ENCODE measurements at regions not wholly inside any gene's neighbourhood (a gene's known extent, or its start where the extent isn't known, plus 50 kb on each side); places are given as distances from the start of the nearest gene placed in this dataset.

- H3K4me3 ChIP-seq (ENCODE audit: low read depth, low read length), result no peak overlapping the region
- TF ChIP-seq CTCF (IDR thresholded peaks at IDR 0.05; ENCODE audit: borderline replicate concordance, insufficient read depth, low read depth, low read length), result no peak
Observed at GRCh38 chr6:40313582-40313981, 273.6 kb downstream of the LRFN2 start.

- H3K4me3 ChIP-seq (ENCODE audit: low read depth, low read length), result no peak overlapping the region
- no peak for TF ChIP-seq CTCF (IDR thresholded peaks at IDR 0.05; ENCODE audit: borderline replicate concordance, insufficient read depth, low read depth, low read length)
Observed at GRCh38 chr6:40312213-40313015, 274.8 kb downstream of the LRFN2 start.

- TF ChIP-seq CTCF (IDR thresholded peaks at IDR 0.05; ENCODE audit: borderline replicate concordance, insufficient read depth, low read depth, low read length), result peak; percentile 85
Observed at GRCh38 chr6:40308533-40309306, 278.4 kb downstream of the LRFN2 start.

GRCh38 chr6:40307712-40308111 lies 279.5 kb downstream of the LRFN2 start:
- no peak for TF ChIP-seq CTCF (IDR thresholded peaks at IDR 0.05; ENCODE audit: borderline replicate concordance, insufficient read depth, low read depth, low read length)
- H3K4me3 ChIP-seq (ENCODE audit: low read depth, low read length), result no peak overlapping the region

More at GRCh38 chr6:40308533-40309306, 278.4 kb downstream of the LRFN2 start:
- no peak overlapping the region for H3K4me3 ChIP-seq (ENCODE audit: low read depth, low read length)

- TF ChIP-seq CTCF (IDR thresholded peaks at IDR 0.05; ENCODE audit: borderline replicate concordance, insufficient read depth, low read depth, low read length), result no peak
- H3K4me3 ChIP-seq (ENCODE audit: low read depth, low read length), result no peak overlapping the region
Observed at GRCh38 chr6:40302856-40303454, 284.2 kb downstream of the LRFN2 start.

GRCh38 chr6:40299681-40300080 lies 287.5 kb downstream of the LRFN2 start:
- H3K4me3 ChIP-seq (ENCODE audit: low read depth, low read length), result no peak overlapping the region
- TF ChIP-seq CTCF (IDR thresholded peaks at IDR 0.05; ENCODE audit: borderline replicate concordance, insufficient read depth, low read depth, low read length), result no peak
